Epithelial cell of prostate (primary cell): ENCODE measurements at regions not wholly inside any gene's neighbourhood (a gene's known extent, or its start where the extent isn't known, plus 50 kb on each side); places are given as distances from the start of the nearest gene placed in this dataset.
"Not testable (repeated sequence)": the region's sequence is repeated elsewhere in the genome, so short reads cannot be mapped to it uniquely, and the experiment has no call there.

ENCODE experiments used
- DNase-seq: peaks from one replicate; pipeline ENCODE4 v3.0.0-alpha.2; 2011; ENCODE audit warnings: low read depth, low spot score
- H3K27ac ChIP-seq: fragments of 450-650 bp; 2 replicates; pipeline ENCODE4 v1.5.1; 2017; ENCODE audit warnings: mild to moderate bottlenecking

DNA sequence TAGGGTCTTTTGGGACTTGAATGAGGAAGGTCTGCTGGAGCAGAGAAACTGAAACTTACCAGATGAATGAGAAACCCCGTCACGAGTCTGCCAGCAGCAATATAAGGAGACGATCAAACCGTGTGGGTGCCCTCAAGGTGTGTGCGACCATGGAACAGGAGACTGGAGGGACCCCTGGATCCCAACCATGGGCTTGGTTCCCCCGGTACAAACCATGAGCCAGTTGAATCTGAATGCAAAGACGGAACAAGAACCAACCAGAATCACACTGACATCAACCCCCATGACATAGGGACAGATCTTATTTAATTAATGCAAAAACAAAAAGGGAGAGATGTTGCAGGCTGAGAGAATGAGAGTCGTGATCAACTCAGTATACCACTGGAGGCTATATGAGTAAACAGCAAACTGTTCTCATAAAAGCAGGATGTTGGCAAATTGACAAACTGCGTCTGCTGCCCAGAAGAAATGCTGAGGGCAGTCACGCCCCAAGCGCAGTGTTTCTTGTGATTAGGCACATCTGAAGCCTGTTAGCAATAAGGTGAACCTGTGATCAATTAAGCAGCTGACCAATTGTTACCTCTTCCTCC, 475.5 kb upstream of the ACO1 start:
- DNase-seq, result peak; percentile 16
- H3K27ac ChIP-seq, result no peak overlapping the region

GRCh38 chr9:31912636-31913035, 471.8 kb upstream of the ACO1 start:
- no peak for DNase-seq
- H3K27ac ChIP-seq, result no peak overlapping the region

- no peak for DNase-seq
- no peak overlapping the region for H3K27ac ChIP-seq
Measured at GRCh38 chr9:31916591-31917241, 467.7 kb upstream of the ACO1 start.

- H3K27ac ChIP-seq, DNase-seq: not testable (repeated sequence)
Measured at GRCh38 chr9:31937737-31938136, 446.7 kb upstream of the ACO1 start.

DNA sequence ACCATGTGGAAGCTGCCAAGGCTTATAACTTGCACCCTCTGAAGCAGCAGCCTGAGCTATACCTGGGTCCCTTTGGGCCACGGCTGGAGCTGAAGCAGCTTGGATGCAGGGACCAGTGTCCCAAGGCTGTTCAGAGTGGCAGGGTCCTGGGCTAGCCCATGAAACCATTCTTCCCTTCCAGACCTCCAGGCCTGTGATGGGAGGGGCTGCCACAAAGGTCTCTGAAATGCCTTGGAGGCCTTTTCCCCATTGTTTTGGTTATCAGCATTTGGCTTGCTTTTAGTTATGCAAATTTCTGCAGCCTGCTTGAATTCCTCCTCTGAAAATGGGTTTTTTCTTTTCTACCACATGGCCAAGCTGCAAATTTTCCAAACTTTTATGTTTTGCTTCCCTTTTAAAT, 433.7 kb upstream of the ACO1 start:
- no peak overlapping the region for H3K27ac ChIP-seq
- no peak for DNase-seq

GRCh38 chr9:31958572-31958971, 425.9 kb upstream of the ACO1 start:
- no peak overlapping the region for H3K27ac ChIP-seq
- no peak for DNase-seq

DNA sequence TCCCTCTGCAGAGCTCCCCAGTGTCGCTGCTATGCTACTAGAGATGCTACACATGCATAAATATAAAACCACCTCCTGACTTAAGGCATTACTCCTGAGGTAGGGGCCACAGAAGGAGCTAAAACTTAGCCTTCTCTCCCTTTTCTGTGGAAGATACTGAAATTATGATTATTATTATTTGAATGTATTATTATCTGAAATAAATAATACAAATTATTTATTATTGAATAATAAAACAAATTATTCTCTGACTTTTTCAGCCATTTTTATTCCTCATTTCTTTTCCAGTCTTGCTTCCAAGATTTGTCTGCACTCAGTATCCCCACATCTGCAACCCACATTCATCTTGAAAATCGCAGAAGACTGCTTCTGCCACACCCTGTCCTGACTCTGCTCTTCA, 414.9 kb upstream of the ACO1 start:
- no peak overlapping the region for H3K27ac ChIP-seq
- no peak for DNase-seq

DNA sequence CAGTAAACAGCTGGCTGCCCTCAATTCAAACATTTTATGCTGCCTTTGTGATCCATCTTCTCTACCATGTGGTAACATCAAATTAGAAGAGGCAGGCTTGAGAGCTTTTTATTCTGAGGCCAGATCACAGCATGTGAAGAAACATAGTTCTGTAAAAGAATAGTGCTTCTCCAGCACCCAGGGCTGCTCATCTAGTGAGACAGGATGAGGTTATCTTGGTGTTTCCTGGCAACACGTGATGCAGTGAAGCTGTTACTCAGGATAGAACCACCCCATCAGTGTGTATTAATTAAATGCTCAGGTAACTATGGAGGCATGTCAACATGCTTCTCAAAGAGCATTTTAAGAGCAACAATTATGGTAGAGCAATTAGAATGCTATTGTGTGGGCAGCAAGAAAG, 400.5 kb upstream of the ACO1 start:
- H3K27ac ChIP-seq, result no peak overlapping the region
- no peak for DNase-seq

- DNase-seq, result no peak
- H3K27ac ChIP-seq, result no peak overlapping the region
Measured at GRCh38 chr9:31996331-31996730, 388.1 kb upstream of the ACO1 start.

- H3K27ac ChIP-seq, result no peak overlapping the region
- DNase-seq, result no peak
Measured at GRCh38 chr9:32004431-32005076, 379.9 kb upstream of the ACO1 start.

DNA sequence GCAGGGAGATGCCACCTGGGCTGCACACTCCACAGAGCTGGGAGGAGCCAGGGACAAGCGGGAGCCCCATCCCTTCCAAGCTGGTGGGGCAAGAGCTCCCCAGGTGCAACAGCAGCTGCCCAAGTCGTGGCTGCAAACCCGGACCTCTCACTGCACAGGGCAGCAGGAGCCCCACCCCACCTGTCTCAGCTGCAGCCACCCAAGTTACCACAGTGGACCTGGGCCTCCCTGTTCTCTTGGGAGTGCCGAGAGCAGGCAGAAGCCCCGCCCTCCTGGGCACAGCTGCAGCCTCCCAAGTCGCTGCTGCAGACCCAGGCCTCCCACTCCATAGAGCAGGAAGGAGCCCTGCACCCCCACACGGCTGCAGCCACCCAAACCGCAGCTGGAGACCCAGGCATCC, 374.1 kb upstream of the ACO1 start:
- DNase-seq, result no peak
- H3K27ac ChIP-seq, result no peak overlapping the region

GRCh38 chr9:32011049-32011448, 373.4 kb upstream of the ACO1 start:
- no peak for DNase-seq

DNA sequence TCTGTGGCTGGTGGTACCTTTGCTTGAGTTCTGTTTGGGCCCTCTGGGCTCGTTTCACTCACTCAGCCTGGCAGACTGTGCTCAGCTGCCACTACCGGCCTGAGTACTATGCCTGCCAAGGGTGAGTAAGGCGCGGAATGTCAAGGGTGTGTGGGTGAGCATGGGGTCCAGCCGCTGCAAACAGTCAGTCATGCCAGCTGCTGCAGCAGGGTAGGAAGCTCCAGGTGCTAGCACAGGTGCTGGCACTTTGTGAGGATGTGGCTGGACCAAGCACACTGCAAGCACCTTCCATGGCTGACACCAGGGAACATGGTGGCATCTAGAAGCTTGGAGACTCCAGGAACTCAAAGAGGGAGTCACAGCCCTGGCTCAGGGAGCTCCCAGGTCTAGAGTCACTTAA, 368.6 kb upstream of the ACO1 start:
- H3K27ac ChIP-seq, result no peak overlapping the region
- no peak for DNase-seq

More at GRCh38 chr9:32011049-32011448, 373.4 kb upstream of the ACO1 start:
- no peak overlapping the region for H3K27ac ChIP-seq

GRCh38 chr9:32045513-32045912, 338.9 kb upstream of the ACO1 start:
- H3K27ac ChIP-seq, result no peak overlapping the region
- DNase-seq, result no peak

DNA sequence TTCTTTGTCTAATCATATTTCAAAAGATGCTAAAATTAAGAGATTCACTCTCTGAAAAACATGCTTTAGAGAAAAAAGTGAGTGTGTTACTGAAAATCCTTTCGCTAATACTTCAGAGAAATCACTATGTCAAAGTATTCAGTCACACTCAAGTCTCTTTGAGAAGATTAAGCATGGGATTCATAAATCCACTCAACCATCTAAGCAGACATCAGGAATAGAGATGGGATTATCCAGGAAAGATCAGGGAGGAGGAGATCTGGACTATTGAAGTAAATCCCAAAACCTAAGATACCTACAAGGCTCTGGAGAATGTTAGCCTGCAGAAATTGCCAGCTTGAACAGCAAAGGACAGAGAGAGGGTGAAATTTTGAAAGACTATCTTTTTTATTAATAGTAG, 317.2 kb upstream of the ACO1 start:
- DNase-seq, result no peak
- H3K27ac ChIP-seq, result no peak overlapping the region

DNA sequence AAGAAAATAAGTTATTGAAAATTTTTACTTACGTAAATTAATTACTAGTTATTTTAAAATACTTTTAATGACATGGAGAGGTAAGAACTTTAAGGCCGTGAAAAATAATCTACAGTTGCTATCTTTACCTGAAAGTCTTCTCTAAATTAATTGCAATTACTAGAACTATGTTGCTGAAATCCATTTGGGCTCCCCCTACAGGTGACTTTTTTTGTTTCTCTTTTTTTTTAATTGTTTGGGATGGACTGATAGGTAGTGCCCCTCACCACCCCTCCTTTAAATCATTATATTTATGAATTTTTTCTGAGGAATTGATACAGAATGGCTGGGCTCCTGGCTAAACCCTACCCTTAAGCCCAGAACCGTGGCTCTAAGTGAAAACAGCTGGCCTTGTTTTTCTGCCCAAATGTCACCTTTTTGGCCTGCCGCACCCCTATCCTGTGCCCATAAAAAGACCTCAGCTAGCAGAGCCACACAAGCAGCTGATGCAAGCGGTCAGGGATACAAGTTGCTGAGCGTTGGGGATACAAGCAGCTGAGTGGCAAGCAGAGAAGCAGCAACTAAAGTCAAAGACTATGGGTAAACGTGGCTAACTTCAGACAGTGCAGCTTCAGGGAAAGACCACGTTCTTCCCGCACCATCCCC, 315.2 kb upstream of the ACO1 start:
- H3K27ac ChIP-seq, result no peak overlapping the region
- no peak for DNase-seq

DNA sequence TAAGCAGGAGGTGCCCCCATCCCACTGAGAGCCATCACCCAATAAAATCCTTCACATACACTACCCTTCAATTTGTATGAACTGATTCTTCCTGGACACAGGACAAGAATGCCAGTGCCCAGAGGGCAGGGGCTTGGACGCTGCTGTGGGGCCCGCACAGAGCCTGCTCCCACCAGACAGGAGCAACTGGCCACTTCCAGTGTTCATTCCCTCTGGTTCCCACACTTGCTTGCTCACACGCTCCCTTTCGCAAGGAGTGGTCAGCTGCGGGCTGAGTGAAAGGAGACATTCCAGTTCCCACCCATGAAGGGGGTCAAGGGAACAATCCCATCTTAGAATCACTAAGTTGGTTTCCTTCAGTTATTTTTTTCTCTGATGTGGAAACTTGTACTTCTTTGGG, 314.5 kb upstream of the ACO1 start:
- no peak for DNase-seq
- H3K27ac ChIP-seq, result no peak overlapping the region

- no peak overlapping the region for H3K27ac ChIP-seq
- DNase-seq, result no peak
Measured at GRCh38 chr9:32072570-32072969, 311.9 kb upstream of the ACO1 start.

DNA sequence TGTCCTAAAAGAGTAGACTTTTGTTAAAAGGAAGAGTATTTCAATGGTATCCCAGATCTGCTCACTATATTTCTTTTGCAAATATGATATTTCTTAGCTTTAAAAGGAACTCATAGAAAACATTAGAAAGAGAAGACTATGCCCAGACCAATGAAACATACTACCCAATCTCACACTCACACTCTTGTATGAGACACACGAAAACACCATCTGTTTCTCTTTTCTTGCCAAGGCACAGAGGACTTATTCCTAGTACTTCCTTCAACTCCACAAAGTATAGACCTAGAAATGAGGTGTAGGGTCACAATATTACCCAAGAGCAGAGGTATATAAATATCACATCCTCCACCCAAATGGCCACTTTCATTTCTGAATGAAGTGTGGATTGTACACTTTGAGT, 292.4 kb upstream of the ACO1 start:
- no peak for DNase-seq
- H3K27ac ChIP-seq, result no peak overlapping the region

DNA sequence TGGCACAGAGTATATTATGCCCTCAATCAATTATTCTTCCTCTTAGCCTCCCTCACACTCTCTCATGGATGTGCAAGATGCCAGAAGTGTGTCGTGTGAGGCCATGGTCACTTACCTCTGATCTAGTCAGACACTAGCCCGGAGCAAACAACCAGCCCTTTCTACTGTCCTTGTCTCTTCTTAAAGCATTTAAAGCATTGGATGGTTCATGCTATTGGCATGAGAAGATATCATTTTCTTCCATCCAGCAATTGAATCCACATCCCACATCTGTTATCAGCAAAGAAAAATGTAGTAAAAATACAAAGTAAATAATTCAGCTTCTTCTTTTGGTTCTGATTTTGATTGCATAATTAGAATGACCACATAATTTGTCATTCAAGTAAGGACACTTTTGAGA, 267.2 kb upstream of the ACO1 start:
- DNase-seq, result no peak
- no peak overlapping the region for H3K27ac ChIP-seq

DNA sequence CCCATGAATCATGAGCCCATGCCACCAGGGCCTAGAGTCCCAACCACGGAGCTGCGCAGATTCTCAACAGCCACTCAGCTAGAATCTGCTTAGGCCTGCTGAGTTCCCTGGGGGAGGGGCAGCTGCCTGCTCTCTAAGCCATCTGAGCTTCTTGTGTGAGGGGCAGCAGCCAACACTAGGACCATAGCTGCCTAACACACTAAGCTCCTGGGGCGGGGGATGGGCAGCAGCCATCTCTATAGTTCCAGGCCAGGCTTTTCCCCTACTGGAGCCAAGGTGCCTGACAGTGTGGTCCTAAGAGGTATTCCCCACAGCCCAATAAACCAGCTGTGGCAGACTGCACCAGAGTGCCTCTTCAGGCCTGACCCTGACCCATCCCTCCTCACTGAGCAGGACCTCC, 255.9 kb upstream of the ACO1 start:
- DNase-seq, result no peak
- no peak overlapping the region for H3K27ac ChIP-seq
